ENCODE measurements at regions not wholly inside any gene's neighbourhood (a gene's known extent, or its start where the extent isn't known, plus 50 kb on each side); places are given as distances from the start of the nearest gene placed in this dataset.

DNA sequence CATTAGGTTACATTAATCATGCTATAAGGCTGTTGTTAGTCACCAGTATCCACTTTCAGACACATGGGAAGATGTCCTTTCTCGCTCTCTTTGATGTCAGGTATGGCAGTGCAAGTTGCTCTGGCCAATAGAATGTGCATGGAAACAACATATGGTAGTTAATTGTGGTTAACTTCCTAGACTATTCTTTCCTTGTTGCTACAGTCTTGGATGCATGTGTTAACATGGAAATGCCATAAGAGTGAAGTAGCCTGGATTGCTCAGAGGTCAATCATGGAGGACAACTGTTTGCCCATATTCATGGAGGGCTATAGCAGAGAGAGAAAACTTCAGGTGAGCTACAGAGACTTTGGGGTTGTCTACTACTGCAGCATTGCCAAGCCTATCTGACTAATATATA, 245.8 kb upstream of the GAS1 start:
- H3K4me1 ChIP-seq (replicated peaks in 1 of 4; ENCODE audit: control insufficient read depth in 3 of 4, insufficient read depth in 4 of 4, low read length in 3 of 4), result peaks cover 0 to 10% (median under 1%) of the 10 kb centered on the region in 4 experiments; a peak in 2 of 7 replicates
- H4K8ac ChIP-seq (ENCODE audit: extremely low read depth, insufficient read depth, low read length), result no peak overlapping the region
- no peak overlapping the region for H3K27ac ChIP-seq (ENCODE audit: low read depth, low read length)
- no peak overlapping the region for H2BK120ac ChIP-seq (replicated peaks; ENCODE audit: low read depth, low read length)
- H4K5ac ChIP-seq (ENCODE audit: insufficient read length, low read depth, low read length), result no peak overlapping the region
- no peaks in the 10 kb centered on the region for H3K27me3 ChIP-seq (replicated peaks in 1 of 4; ENCODE audit: control insufficient read depth in 3 of 4, extremely low read depth in 1 of 4, insufficient read depth in 3 of 4, low read length in 3 of 4)
- H3K4me2 ChIP-seq (ENCODE audit: insufficient read depth in 1 of 2, low read depth in 2 of 2, low read length in 2 of 2), result no peak overlapping the region
- no peak overlapping the region for H3K23ac ChIP-seq (ENCODE audit: insufficient read length)
- H3K56ac ChIP-seq (replicated peaks; ENCODE audit: insufficient read length, low read depth, low read length), result no peak overlapping the region
- DNase-seq (ENCODE audit: low read depth in 1 of 2, low spot score in 2 of 2) (no peak), FAIRE-seq (no peak)
- ChIA-PET POLR2A (ENCODE audit: partially characterized antibody) (no interaction called here), CTCF (ENCODE audit: partially characterized antibody) (interaction anchor here (1.3 kb wide), 1 partner anchor 11 kb away, joined by 4 read pairs; no protein-coding TSS in a partner anchor)
- no peaks in the 10 kb centered on the region for H4K20me1 ChIP-seq (replicated peaks in 1 of 2; ENCODE audit: control insufficient read depth in 1 of 2, insufficient read depth in 2 of 2, low read length in 2 of 2)
- no peaks in the 10 kb centered on the region for H3K79me1 ChIP-seq (ENCODE audit: low read depth, low read length)
- H4K91ac ChIP-seq (replicated peaks; ENCODE audit: insufficient read length, low read length), result no peak overlapping the region
- 95% methylated on average over 1 of the region's 1 CpG; no CpG with 5 or more reads in 1 of the 2 experiments for whole genome bisulfite sequencing, 2 experiments (ENCODE audit: extremely low coverage in 1 of 2, insufficient coverage in 1 of 2, insufficient read length in 1 of 2, insufficient replicate concordance in 2 of 2, low coverage in 1 of 2, low lambda C conversion rate in 2 of 2, missing lambda C conversion rate in 1 of 2)
- H2BK20ac ChIP-seq (ENCODE audit: low read length), result no peak overlapping the region
- no peak overlapping the region for H3K9ac ChIP-seq (replicated peaks in 1 of 4; ENCODE audit: extremely low read depth in 1 of 4, low read depth in 3 of 4, low read length in 3 of 4)
- no peak overlapping the region for H2BK15ac ChIP-seq (ENCODE audit: low read length)
- no peaks in the 10 kb centered on the region; the same call in 1 of the 2 replicates for H3K23me2 ChIP-seq (ENCODE audit: low read depth, low read length)
- no peak overlapping the region for H2AK5ac ChIP-seq (ENCODE audit: low read depth, low read length)
- H3K4ac ChIP-seq (replicated peaks; ENCODE audit: insufficient read length, low read depth, low read length), result no peak overlapping the region
- H2BK5ac ChIP-seq (ENCODE audit: low read depth, low read length), result no peak overlapping the region
- no peak overlapping the region for H3K18ac ChIP-seq (ENCODE audit: extremely low read depth, low read length)
- H3K4me3 ChIP-seq (ENCODE audit: extremely low read depth in 1 of 4, insufficient read depth in 2 of 4, low read depth in 3 of 4, low read length in 4 of 4), result no peak overlapping the region
- no peak overlapping the region for H2AFZ ChIP-seq (ENCODE audit: low read length)
- no peak overlapping the region for H3K14ac ChIP-seq (ENCODE audit: insufficient read length)
- no peak overlapping the region; the same call in 1 of the 2 replicates for H2BK12ac ChIP-seq (ENCODE audit: low read depth, low read length)
- H3K9me3 ChIP-seq (ENCODE audit: insufficient read depth in 2 of 2, low read depth in 1 of 2, low read length in 1 of 2), result no peaks in the 10 kb centered on the region
- no peaks in the 10 kb centered on the region for H3K36me3 ChIP-seq (ENCODE audit: control insufficient read depth in 2 of 4, insufficient read depth in 4 of 4, low read length in 3 of 4)
- no peaks in the 10 kb centered on the region for H3K79me2 ChIP-seq (ENCODE audit: control insufficient read depth in 1 of 2, insufficient read depth in 2 of 2, low read length in 2 of 2)
- TF ChIP-seq NANOG (IDR thresholded peaks at IDR 0.05; ENCODE audit: insufficient read depth, low read depth, low read length, poor library complexity, severe bottlenecking), result no peak
- TF ChIP-seq BACH1 (IDR thresholded peaks at IDR 0.05; ENCODE audit: low read length), result no peak
- no peak for TF ChIP-seq TAF7 (optimal IDR thresholded peaks at IDR 0.05; ENCODE audit: borderline replicate concordance, low read depth, low read length)
- no peak for TF ChIP-seq EP300 (IDR thresholded peaks at IDR 0.05; ENCODE audit: borderline replicate concordance in 1 of 2, low read depth in 2 of 2, low read length in 2 of 2)
- no peak for TF ChIP-seq CEBPB (IDR thresholded peaks at IDR 0.05; ENCODE audit: low read depth, low read length)
- TF ChIP-seq RAD21 (IDR thresholded peaks at IDR 0.05 in 1 of 2, conservative IDR thresholded peaks at IDR 0.05 in 1 of 2; ENCODE audit: low read depth in 2 of 2, low read length in 2 of 2), result no peak
- TF ChIP-seq HDAC2 (IDR thresholded peaks at IDR 0.05; ENCODE audit: borderline replicate concordance in 1 of 2, low read depth in 2 of 2, low read length in 2 of 2), result no peak
